HG03571 (cell line): ENCODE measurements at regions not wholly inside any gene's neighbourhood (a gene's known extent, or its start where the extent isn't known, plus 50 kb on each side); places are given as distances from the start of the nearest gene placed in this dataset.
"Not testable (repeated sequence)": the region's sequence is repeated elsewhere in the genome, so short reads cannot be mapped to it uniquely, and the experiment has no call there.

Experiments
- ATAC-seq: cut with Tn5 transposase; IDR thresholded peaks from one replicate; pipeline ENCODE4 v1.9.1; 2021; ENCODE audit not compliant: unreplicated experiment

GRCh38 chr6:103819509-103819908 lies 1040.2 kb downstream of the HACE1 start:
- no peak for ATAC-seq

- ATAC-seq, result no peak
Measured at GRCh38 chr6:103812970-103813369, 1046.7 kb downstream of the HACE1 start.

GRCh38 chr6:103801901-103802479 lies 1057.7 kb downstream of the HACE1 start:
- ATAC-seq, result not testable (repeated sequence)

GRCh38 chr6:103799971-103800670 lies 1059.6 kb downstream of the HACE1 start:
- ATAC-seq, result no peak

GRCh38 chr6:103798166-103798565 lies 1061.6 kb downstream of the HACE1 start:
- no peak for ATAC-seq

GRCh38 chr6:103797738-103798137 lies 1062.0 kb downstream of the HACE1 start:
- no peak for ATAC-seq

GRCh38 chr6:103791458-103791857 lies 1068.3 kb downstream of the HACE1 start:
- ATAC-seq, result no peak

- ATAC-seq, result no peak
Measured at GRCh38 chr6:103784117-103784516, 1075.6 kb downstream of the HACE1 start.

GRCh38 chr6:103783329-103783728 lies 1076.4 kb downstream of the HACE1 start:
- no peak for ATAC-seq

- no peak for ATAC-seq
Measured at GRCh38 chr6:103769431-103769830, 1090.3 kb downstream of the HACE1 start.

GRCh38 chr6:103750603-103751002 lies 1109.1 kb downstream of the HACE1 start:
- ATAC-seq, result no peak

- no peak for ATAC-seq
Measured at GRCh38 chr6:103734016-103734415, 1125.7 kb downstream of the HACE1 start.

- no peak for ATAC-seq
Measured at GRCh38 chr6:103729658-103730057, 1130.1 kb downstream of the HACE1 start.

- ATAC-seq, result no peak
Measured at GRCh38 chr6:103723438-103724322, 1136.0 kb downstream of the HACE1 start.

GRCh38 chr6:103722683-103723082 lies 1137.0 kb downstream of the HACE1 start:
- ATAC-seq, result no peak

GRCh38 chr6:103721923-103722322 lies 1137.8 kb downstream of the HACE1 start:
- ATAC-seq, result no peak

- ATAC-seq, result no peak
Measured at GRCh38 chr6:103720393-103720792, 1139.3 kb downstream of the HACE1 start.

- ATAC-seq, result no peak
Measured at GRCh38 chr6:103719545-103719944, 1140.2 kb downstream of the HACE1 start.

- no peak for ATAC-seq
Measured at GRCh38 chr6:103715269-103715668, 1144.5 kb downstream of the HACE1 start.

GRCh38 chr6:103709236-103709635 lies 1150.5 kb downstream of the HACE1 start:
- not testable (repeated sequence) for ATAC-seq

- ATAC-seq, result no peak
Measured at GRCh38 chr6:103707596-103708325, 1152.0 kb downstream of the HACE1 start.
